A549 (cell line): ENCODE measurements at regions not wholly inside any gene's neighbourhood (a gene's known extent, or its start where the extent isn't known, plus 50 kb on each side); places are given as distances from the start of the nearest gene placed in this dataset.
A peak's percentile ranks its signal among the peaks of the same experiment; 100 is the strongest.

Experiments used
- ATAC-seq, 2 experiments: fragments of 200-7000 bp in 1 of 2; fragments of >200 bp in 1 of 2; cut with Nextera tagmentation in 1 of 2; cut with Tn5 transposase in 1 of 2; 3 replicates each; pipeline versions ENCODE4 v1.8.0 to v1.9.1; 2018 to 2020; ENCODE audit warnings: mild to moderate bottlenecking in 1 of 2, moderate library complexity in 1 of 2
- CTCF ChIA-PET: fragments of 300-600 bp; sonication (Branson Sonifier 250); formaldehyde crosslinking; extraction: SDS; loops from one replicate; lab custom pipeline; 2021; ENCODE audit warnings: antibody characterized with exemption, inconsistent platforms; lab: Yijun Ruan, JAX
- POLR2A ChIA-PET: fragments of 350-600 bp; formaldehyde crosslinking; extraction: SDS; loops from one replicate; lab custom pipeline; 2021; ENCODE audit warnings: antibody characterized with exemption, inconsistent platforms; lab: Yijun Ruan, JAX
- DNase-seq, 2 experiments: peaks; one replicate each; pipeline versions ENCODE4 v3.0.0 to v3.0.0-alpha.2; 2011 to 2016; ENCODE audit warnings: low read depth in 1 of 2, low spot score in 1 of 2
- FAIRE-seq: peaks from 2 replicates; lab custom pipeline; 2011; peaks lifted over from hg19 to GRCh38; lab: Jason Lieb, UNC
- H3K27ac ChIP-seq, 2 experiments: fragments of >200 bp; sonication (Bioruptor Twin); formaldehyde crosslinking; 3 replicates each; pipeline ENCODE4 v1.5.1; 2016 to 2017
- H3K4me1 ChIP-seq: fragments of >200 bp; sonication (Bioruptor Twin); formaldehyde crosslinking; 3 replicates; pipeline ENCODE4 v1.6.1; 2016
- H3K4me2 ChIP-seq: fragments of >200 bp; sonication (Bioruptor Twin); formaldehyde crosslinking; 3 replicates; pipeline ENCODE4 v1.6.1; 2016
- H3K4me3 ChIP-seq: fragments of >200 bp; sonication (Bioruptor Twin); formaldehyde crosslinking; 3 replicates; pipeline ENCODE4 v1.5.1; 2016
- H3K9me3 ChIP-seq: fragments of >200 bp; sonication (Bioruptor Twin); formaldehyde crosslinking; 3 replicates; pipeline ENCODE4 v1.6.1; 2016
- ATOH8 ChIP-seq: fragments of 250-450 bp; sonication (Bioruptor Pico); IDR thresholded peaks from 2 replicates; pipeline ENCODE4 v1.5.0; 2020; ENCODE audit warnings: low read depth, mild to moderate bottlenecking, moderate library complexity
- BCL3 ChIP-seq: fragments of >200 bp; sonication (Bioruptor Twin); formaldehyde crosslinking; IDR thresholded peaks from 3 replicates; pipeline ENCODE4 v1.6.1; 2016
- CHD2 ChIP-seq: fragments of 150-350 bp; IDR thresholded peaks from 2 replicates; pipeline ENCODE4 v1.6.1; 2014; ENCODE audit warnings: low read length; ENCODE audit not compliant: partially characterized antibody
- CHD4 ChIP-seq: fragments of 200-600 bp; sonication (generic); IDR thresholded peaks from 2 replicates; pipeline ENCODE4 v1.6.1; 2016; ENCODE audit warnings: antibody characterized with exemption, mild to moderate bottlenecking, borderline replicate concordance
- EHF ChIP-seq: fragments of 250-450 bp; sonication (Bioruptor Pico); IDR thresholded peaks from 2 replicates; pipeline ENCODE4 v1.5.0; 2020; ENCODE audit warnings: mild to moderate bottlenecking
- EP300 ChIP-seq, 2 experiments: fragments of >200 bp; sonication (Bioruptor Twin); formaldehyde crosslinking; IDR thresholded peaks; 2 replicates in 1 of 2; 3 replicates in 1 of 2; pipeline ENCODE4 v1.6.1; 2016 to 2017
- FOSB ChIP-seq: fragments of 250-450 bp; sonication (Bioruptor Pico); IDR thresholded peaks from 2 replicates; pipeline ENCODE4 v1.5.0; 2020; ENCODE audit warnings: mild to moderate bottlenecking, moderate library complexity
- FOSL2 ChIP-seq, 2 experiments: fragments of 450-650 bp in 1 of 2; fragments of >200 bp in 1 of 2; sonication (Bioruptor Twin) in 1 of 2; formaldehyde crosslinking; IDR thresholded peaks; 2 replicates each; pipeline versions ENCODE4 v1.5.0 to v1.6.1; 2016 to 2020; ENCODE audit warnings: mild to moderate bottlenecking in 1 of 2, moderate library complexity in 1 of 2
- FOXS1 ChIP-seq: fragments of 250-450 bp; sonication (Bioruptor Pico); IDR thresholded peaks from 2 replicates; pipeline ENCODE4 v1.5.0; 2020; ENCODE audit warnings: mild to moderate bottlenecking, moderate library complexity
- HDAC2 ChIP-seq: fragments of 200-600 bp; sonication (generic); IDR thresholded peaks from 2 replicates; pipeline ENCODE4 v1.6.1; 2016
- HES2 ChIP-seq: fragments of >200 bp; sonication (Bioruptor Twin); formaldehyde crosslinking; IDR thresholded peaks from 2 replicates; pipeline ENCODE4 v1.6.1; 2016
- HEYL ChIP-seq: fragments of 250-450 bp; sonication (Bioruptor Pico); IDR thresholded peaks from 2 replicates; pipeline ENCODE4 v1.8.0; 2021; ENCODE audit warnings: mild to moderate bottlenecking, moderate library complexity
- HMGXB4 ChIP-seq: fragments of 250-450 bp; sonication (Bioruptor Pico); IDR thresholded peaks from 2 replicates; pipeline ENCODE4 v1.5.0; 2021; ENCODE audit warnings: mild to moderate bottlenecking, moderate library complexity, borderline replicate concordance
- HOXA7 ChIP-seq: fragments of 250-450 bp; sonication (Bioruptor Pico); IDR thresholded peaks from 2 replicates; pipeline ENCODE4 v1.5.0; 2020; ENCODE audit warnings: mild to moderate bottlenecking, moderate library complexity
- JUNB ChIP-seq: fragments of >200 bp; sonication (Bioruptor Twin); formaldehyde crosslinking; IDR thresholded peaks from 2 replicates; pipeline ENCODE4 v1.6.1; 2016
- KDM5A ChIP-seq: fragments of 200-600 bp; sonication (generic); IDR thresholded peaks from 2 replicates; pipeline ENCODE4 v1.6.1; 2016; ENCODE audit warnings: antibody characterized with exemption, mild to moderate bottlenecking
- MAFK ChIP-seq: fragments of 450-650 bp; IDR thresholded peaks from 2 replicates; pipeline ENCODE4 v1.6.1; 2014; ENCODE audit not compliant: partially characterized antibody
- MAX ChIP-seq: IDR thresholded peaks from 2 replicates; pipeline ENCODE4 v1.6.1; 2012
- NFE2L2 ChIP-seq: fragments of 150-350 bp; conservative IDR thresholded peaks from 2 replicates; pipeline ENCODE4 v1.6.1; 2014; ENCODE audit warnings: low read length
- NR3C1 ChIP-seq: fragments of >200 bp; sonication (Bioruptor Twin); formaldehyde crosslinking; IDR thresholded peaks from 3 replicates; pipeline ENCODE4 v1.6.1; 2017
- RARB ChIP-seq: fragments of 250-450 bp; sonication (Bioruptor Pico); IDR thresholded peaks from 2 replicates; pipeline ENCODE4 v1.8.0; 2021; ENCODE audit warnings: mild to moderate bottlenecking, moderate library complexity
- RCOR1 ChIP-seq: fragments of 150-350 bp; IDR thresholded peaks from 2 replicates; pipeline ENCODE4 v1.6.1; 2014; ENCODE audit warnings: antibody characterized with exemption, low read length, low read depth
- RFX5 ChIP-seq: fragments of 450-650 bp; IDR thresholded peaks from 2 replicates; pipeline ENCODE4 v1.7.1; 2014; ENCODE audit warnings: antibody characterized with exemption, mild to moderate bottlenecking, moderate library complexity
- SREBF2 ChIP-seq: fragments of 450-650 bp; IDR thresholded peaks from 2 replicates; pipeline ENCODE4 v1.6.1; 2014; ENCODE audit warnings: mild to moderate bottlenecking, moderate library complexity
- ZFP36 ChIP-seq: fragments of 450-650 bp; IDR thresholded peaks from 2 replicates; pipeline ENCODE4 v1.6.1; 2014; ENCODE audit warnings: borderline replicate concordance; ENCODE audit not compliant: partially characterized antibody
- ZNF302 ChIP-seq: fragments of 250-450 bp; sonication (Bioruptor Pico); IDR thresholded peaks from 2 replicates; pipeline ENCODE4 v1.9.0; 2021; ENCODE audit warnings: inconsistent platforms, mild to moderate bottlenecking, moderate library complexity
- WGBS: methylation state at CpG from one replicate; pipeline ENCODE4 v1.1.6; 2017; ENCODE audit errors: missing lambda C conversion rate; 5-methylcytosine and 5-hydroxymethylcytosine counted together

GRCh38 chr1:67890857-67891256 lies 57.6 kb upstream of the GNG12 start:
- Histone ChIP-seq H3K9me3 (peaks cover 8% of the 10 kb centered on the region; the same call in 2 of the 3 replicates), H3K4me3 (no peak overlapping the region), H3K27ac (peak overlapping the region; percentile 67 to 78), H3K4me2 (no peak overlapping the region), H3K4me1 (peaks cover 15% of the 10 kb centered on the region)
- no peak for DNase-seq
- no peak for FAIRE-seq
- ATAC-seq: no peak
- 100% methylated on average over 1 of the region's 1 CpG for whole genome bisulfite sequencing
- TF ChIP-seq HDAC2: no peak
- TF ChIP-seq SREBF2: no peak
- no peak for TF ChIP-seq NFE2L2
- no peak for TF ChIP-seq MAFK
- no peak for TF ChIP-seq HES2
- no peak for TF ChIP-seq FOSB
- no peak for TF ChIP-seq HMGXB4 (CRISPR knock-in tag)
- TF ChIP-seq EHF (CRISPR knock-in tag): no peak
- TF ChIP-seq EP300 (IDR thresholded peaks at IDR 0.05): no peak
- no peak for TF ChIP-seq FOSL2 (IDR thresholded peaks at IDR 0.05)
- TF ChIP-seq FOSL2 (CRISPR knock-in tag; IDR thresholded peaks at IDR 0.05): no peak
- no peak for TF ChIP-seq HOXA7
- no peak for TF ChIP-seq RCOR1
- TF ChIP-seq ATOH8 (CRISPR knock-in tag): no peak
- no peak for TF ChIP-seq RFX5
- TF ChIP-seq CHD2: no peak
- TF ChIP-seq RARB (CRISPR knock-in tag): no peak
- TF ChIP-seq ZNF302: no peak
- TF ChIP-seq NR3C1: no peak
- ChIA-PET POLR2A (no interaction called here), CTCF (interaction anchor here (1.2 kb wide), 1 partner anchor 41 kb away, joined by 3 read pairs; no protein-coding TSS in a partner anchor)

- DNase-seq: peak; percentile 13 to 69
- no peak for TF ChIP-seq KDM5A
- TF ChIP-seq CHD4: no peak
- 0 out of 2 replicates have a peak, but pooled peaks have one; percentile 23 for TF ChIP-seq JUNB
- TF ChIP-seq RCOR1: no peak
- 0 out of 2 replicates have a peak, but pooled peaks have one; percentile 46 for TF ChIP-seq FOSL2 (IDR thresholded peaks at IDR 0.05)
- TF ChIP-seq FOSL2 (CRISPR knock-in tag; IDR thresholded peaks at IDR 0.05): peak; percentile 84
- TF ChIP-seq ATOH8 (CRISPR knock-in tag): no peak
- TF ChIP-seq FOXS1 (CRISPR knock-in tag): no peak
- no peak for TF ChIP-seq BCL3
- no peak for TF ChIP-seq HEYL (CRISPR knock-in tag)
- no peak for TF ChIP-seq ZNF302
- no peak for TF ChIP-seq ZFP36
- TF ChIP-seq HES2: no peak
- 0 out of 2 replicates have a peak, but pooled peaks have one; percentile 28 for TF ChIP-seq MAX
- no peak for TF ChIP-seq HOXA7
- TF ChIP-seq, all 56 proteins: peak for 3
- FAIRE-seq: no peak
- ChIA-PET CTCF (interaction anchor here (1.2 kb wide), 1 partner anchor 40 kb away, joined by 3 read pairs; no protein-coding TSS in a partner anchor), POLR2A (no interaction called here)
- peak; percentile 73 to 83; a peak in 5 of 6 replicates for ATAC-seq
- H3K4me2 ChIP-seq: peak overlapping the region; percentile 46
- no peak overlapping the region for H3K4me3 ChIP-seq
- peak overlapping the region; percentile 67 to 78 for H3K27ac ChIP-seq
- peaks cover 15% of the 10 kb centered on the region for H3K4me1 ChIP-seq
- peaks cover 8% of the 10 kb centered on the region; the same call in 2 of the 3 replicates for H3K9me3 ChIP-seq
These were observed 56.8 kb upstream of the GNG12 start for GRCh38 chr1:67889953-67890567.
